ENCODE measurements at regions not wholly inside any gene's neighbourhood (a gene's known extent, or its start where the extent isn't known, plus 50 kb on each side); places are given as distances from the start of the nearest gene placed in this dataset.

GRCh38 chr2:5187283-5187682 is 504.9 kb upstream of the SOX11 start:
- Histone ChIP-seq H3K4me1 (no peaks in the 10 kb centered on the region), H3K27ac (no peak overlapping the region), H3K4me3 (no peak overlapping the region), H3K4me2 (no peak overlapping the region), H3K9me3 (peaks cover under 1% of the 10 kb centered on the region; the same call in 2 of the 3 replicates)
- no peak for TF ChIP-seq HOXB13 (CRISPR knock-in tag; IDR thresholded peaks at IDR 0.05; ENCODE audit: low read depth)
- TF ChIP-seq CBX2 (IDR thresholded peaks at IDR 0.05; ENCODE audit: borderline replicate concordance, low read depth), result no peak
- no peak for TF ChIP-seq ZSCAN20 (CRISPR knock-in tag; IDR thresholded peaks at IDR 0.05)
- no peak for TF ChIP-seq NFE2L2 (conservative IDR thresholded peaks at IDR 0.05; ENCODE audit: low read length)
- TF ChIP-seq RCOR1 (IDR thresholded peaks at IDR 0.05; ENCODE audit: low read depth, low read length), result no peak
- TF ChIP-seq POLR2AphosphoS2 (conservative IDR thresholded peaks at IDR 0.05; ENCODE audit: low read length), result no peak
- no peak for TF ChIP-seq MYC (IDR thresholded peaks at IDR 0.05; ENCODE audit: borderline replicate concordance, low read length)
- TF ChIP-seq HES2 (IDR thresholded peaks at IDR 0.05), result no peak
- no peak for TF ChIP-seq NPAS2 (CRISPR knock-in tag; IDR thresholded peaks at IDR 0.05; ENCODE audit: borderline replicate concordance)
- no peak for TF ChIP-seq USF2 (IDR thresholded peaks at IDR 0.05)
- TF ChIP-seq CEBPB (IDR thresholded peaks at IDR 0.05), result no peak
- no peak for TF ChIP-seq RARB (CRISPR knock-in tag; IDR thresholded peaks at IDR 0.05)
- no peak for TF ChIP-seq ELK1 (IDR thresholded peaks at IDR 0.05; ENCODE audit: low read depth, low read length)
- CTCF ChIA-PET, result no interaction called here
- DNase-seq (ENCODE audit: low read depth in 1 of 2, low spot score in 1 of 2) (no peak), FAIRE-seq (no peak), ATAC-seq (no peak)
- POLR2A ChIA-PET, result no interaction called here

- ChIA-PET POLR2A (no interaction called here), CTCF (no interaction called here)
- Histone ChIP-seq H3K4me1 (no peaks in the 10 kb centered on the region), H3K4me3 (no peak overlapping the region), H3K4me2 (no peak overlapping the region), H3K27ac (no peak overlapping the region), H3K9me3 (no peaks in the 10 kb centered on the region; the same call in 1 of the 3 replicates)
- 13% methylated on average over 5 of the region's 5 CpGs for WGBS (ENCODE audit: missing lambda C conversion rate)
- TF ChIP-seq E2F6 (IDR thresholded peaks at IDR 0.05; ENCODE audit: borderline replicate concordance, low read depth), result no peak
- no peak for TF ChIP-seq ATOH8 (CRISPR knock-in tag; IDR thresholded peaks at IDR 0.05; ENCODE audit: low read depth)
- TF ChIP-seq NPAS2 (CRISPR knock-in tag; IDR thresholded peaks at IDR 0.05; ENCODE audit: borderline replicate concordance), result no peak
- TF ChIP-seq KDM1A (IDR thresholded peaks at IDR 0.05; ENCODE audit: low read depth), result no peak
- TF ChIP-seq HOXA7 (CRISPR knock-in tag; IDR thresholded peaks at IDR 0.05), result no peak
- no peak for TF ChIP-seq MAZ (IDR thresholded peaks at IDR 0.05; ENCODE audit: borderline replicate concordance, low read depth, low read length)
- no peak for TF ChIP-seq HOXB5 (CRISPR knock-in tag; IDR thresholded peaks at IDR 0.05)
- no peak for TF ChIP-seq ZFP36 (IDR thresholded peaks at IDR 0.05; ENCODE audit: borderline replicate concordance, partially characterized antibody)
- no peak for TF ChIP-seq CHD2 (IDR thresholded peaks at IDR 0.05; ENCODE audit: low read length, partially characterized antibody)
- no peak for TF ChIP-seq PBX3 (IDR thresholded peaks at IDR 0.05)
- no peak for TF ChIP-seq PHF8 (IDR thresholded peaks at IDR 0.05; ENCODE audit: borderline replicate concordance, low read depth)
- no peak for TF ChIP-seq HDAC2 (IDR thresholded peaks at IDR 0.05)
- no peak for TF ChIP-seq HEYL (CRISPR knock-in tag; IDR thresholded peaks at IDR 0.05)
- TF ChIP-seq CBX8 (IDR thresholded peaks at IDR 0.05), result no peak
- DNase-seq (ENCODE audit: low read depth in 1 of 2, low spot score in 1 of 2), result no peak
- no peak for ATAC-seq
- FAIRE-seq, result no peak
These were observed 503.5 kb upstream of the SOX11 start for GRCh38 chr2:5188636-5189035.
